ENCODE measurements at regions not wholly inside any gene's neighbourhood (a gene's known extent, or its start where the extent isn't known, plus 50 kb on each side); places are given as distances from the start of the nearest gene placed in this dataset.
A peak's percentile ranks its signal among the peaks of the same experiment; 100 is the strongest.
"Not testable (repeated sequence)": the region's sequence is repeated elsewhere in the genome, so short reads cannot be mapped to it uniquely, and the experiment has no call there.

DNA sequence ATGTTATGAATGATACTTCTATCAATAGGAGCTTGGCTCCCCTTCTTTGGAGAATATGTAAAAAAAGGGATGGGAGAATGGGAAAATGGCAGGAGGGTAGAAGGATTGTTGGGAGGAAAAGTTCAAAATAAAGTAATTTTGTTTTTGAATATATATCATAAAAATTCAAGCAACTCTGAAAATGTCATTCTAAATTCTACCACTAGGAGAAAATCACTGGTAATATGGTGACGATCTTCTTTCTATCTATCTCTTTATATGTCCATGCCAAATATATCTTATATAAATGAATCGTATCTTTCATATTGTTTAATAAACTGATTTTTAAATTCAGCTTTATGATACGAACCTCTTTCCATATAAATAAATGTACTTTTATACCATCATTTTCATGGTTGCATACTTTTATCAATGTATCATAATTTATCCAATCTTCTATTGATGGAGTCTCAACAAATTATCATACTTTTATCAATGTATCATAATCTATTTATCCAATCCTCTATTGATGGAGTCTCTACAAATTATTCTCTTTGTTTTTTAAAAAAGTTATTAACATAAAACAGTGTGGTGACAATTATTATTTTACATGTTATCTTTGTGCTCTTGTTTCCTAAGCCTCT, 73.7 kb upstream of the MARK1 start:
- no peaks in the 10 kb centered on the region for H3K36me3 ChIP-seq (ENCODE audit: control insufficient read depth, insufficient read depth, low read length)
- peaks cover 2% of the 10 kb centered on the region for H3K27me3 ChIP-seq (ENCODE audit: control insufficient read depth, insufficient read depth, low read length)
- TF ChIP-seq, protein P1, sequence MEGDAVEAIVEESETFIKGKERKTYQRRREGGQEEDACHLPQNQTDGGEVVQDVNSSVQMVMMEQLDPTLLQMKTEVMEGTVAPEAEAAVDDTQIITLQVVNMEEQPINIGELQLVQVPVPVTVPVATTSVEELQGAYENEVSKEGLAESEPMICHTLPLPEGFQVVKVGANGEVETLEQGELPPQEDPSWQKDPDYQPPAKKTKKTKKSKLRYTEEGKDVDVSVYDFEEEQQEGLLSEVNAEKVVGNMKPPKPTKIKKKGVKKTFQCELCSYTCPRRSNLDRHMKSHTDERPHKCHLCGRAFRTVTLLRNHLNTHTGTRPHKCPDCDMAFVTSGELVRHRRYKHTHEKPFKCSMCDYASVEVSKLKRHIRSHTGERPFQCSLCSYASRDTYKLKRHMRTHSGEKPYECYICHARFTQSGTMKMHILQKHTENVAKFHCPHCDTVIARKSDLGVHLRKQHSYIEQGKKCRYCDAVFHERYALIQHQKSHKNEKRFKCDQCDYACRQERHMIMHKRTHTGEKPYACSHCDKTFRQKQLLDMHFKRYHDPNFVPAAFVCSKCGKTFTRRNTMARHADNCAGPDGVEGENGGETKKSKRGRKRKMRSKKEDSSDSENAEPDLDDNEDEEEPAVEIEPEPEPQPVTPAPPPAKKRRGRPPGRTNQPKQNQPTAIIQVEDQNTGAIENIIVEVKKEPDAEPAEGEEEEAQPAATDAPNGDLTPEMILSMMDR (IDR thresholded peaks at IDR 0.05; ENCODE audit: insufficient read depth, low read length, poor library complexity, severe bottlenecking): peak; percentile 4
- no peak overlapping the region for H3K4me3 ChIP-seq (ENCODE audit: low read depth, low read length)
- DNase-seq (ENCODE audit: low read depth): no peak

DNA sequence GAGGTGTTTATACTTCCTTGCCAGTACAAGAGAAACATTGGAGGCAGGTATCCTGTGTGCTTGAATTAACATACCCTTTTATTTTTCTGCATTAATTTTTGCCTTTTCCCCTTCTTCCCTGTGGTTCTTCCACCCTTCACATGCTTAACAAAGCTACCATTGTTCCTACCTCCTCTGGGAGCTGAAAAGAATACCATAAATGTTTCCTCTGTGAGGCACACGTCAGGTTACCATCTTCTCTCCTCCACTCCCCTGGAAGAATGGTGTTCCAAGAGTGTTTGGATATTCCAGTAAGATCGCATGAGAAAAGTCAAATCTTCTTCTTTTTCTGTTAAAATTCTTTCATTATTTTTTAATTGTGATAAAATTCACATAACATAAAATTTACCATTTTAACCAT, 74.6 kb upstream of the MARK1 start:
- Histone ChIP-seq H3K36me3 (ENCODE audit: control insufficient read depth, insufficient read depth, low read length) (no peaks in the 10 kb centered on the region), H3K27me3 (ENCODE audit: control insufficient read depth, insufficient read depth, low read length) (peaks cover 2% of the 10 kb centered on the region), H3K4me3 (ENCODE audit: low read depth, low read length) (no peak overlapping the region)
- TF ChIP-seq, protein P1 (IDR thresholded peaks at IDR 0.05; ENCODE audit: insufficient read depth, low read length, poor library complexity, severe bottlenecking): no peak
- DNase-seq (ENCODE audit: low read depth): no peak

DNA sequence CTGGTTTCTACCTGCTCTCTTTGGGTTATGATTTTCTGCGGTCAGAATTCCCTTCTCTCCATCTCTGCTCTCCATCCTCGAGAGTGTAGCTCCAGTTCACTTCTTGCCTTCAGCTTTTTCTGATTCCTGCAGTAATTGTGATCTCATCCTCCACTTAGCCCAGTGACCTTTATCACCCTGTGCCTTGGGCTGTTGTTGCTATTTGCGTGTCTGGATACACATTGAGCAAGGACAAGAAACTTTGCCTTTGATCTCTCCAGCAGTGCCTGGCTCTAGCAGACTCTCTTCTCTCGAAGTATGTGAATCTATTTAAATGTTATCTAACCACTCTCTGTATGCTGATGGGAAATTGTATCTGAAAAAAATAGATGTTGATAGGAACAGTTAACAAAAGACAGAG, 76.4 kb upstream of the MARK1 start:
- peaks cover 2% of the 10 kb centered on the region for H3K27me3 ChIP-seq (ENCODE audit: control insufficient read depth, insufficient read depth, low read length)
- TF ChIP-seq, protein P1 (IDR thresholded peaks at IDR 0.05; ENCODE audit: insufficient read depth, low read length, poor library complexity, severe bottlenecking): no peak
- no peak overlapping the region for H3K4me3 ChIP-seq (ENCODE audit: low read depth, low read length)
- no peaks in the 10 kb centered on the region for H3K36me3 ChIP-seq (ENCODE audit: control insufficient read depth, insufficient read depth, low read length)
- no peak for DNase-seq (ENCODE audit: low read depth)

DNA sequence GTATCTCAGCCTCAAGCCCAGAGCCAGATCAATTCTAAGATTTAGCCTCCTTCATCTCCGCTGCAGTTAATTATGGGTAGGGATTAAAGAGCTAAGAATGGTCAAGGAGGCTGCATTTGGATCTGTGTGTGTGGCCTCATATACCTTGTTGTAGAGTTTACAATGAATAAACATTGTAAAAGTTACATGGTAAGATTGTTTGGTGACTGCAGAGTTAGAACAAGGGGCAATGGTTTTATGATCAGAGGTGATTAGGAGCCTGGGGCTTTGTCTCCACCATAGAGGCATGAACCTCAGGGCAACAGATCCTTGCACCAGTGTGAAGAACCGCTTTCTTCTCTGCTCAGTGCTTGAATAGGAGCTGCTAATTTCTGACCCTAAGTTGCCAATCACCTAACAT, 77.0 kb upstream of the MARK1 start:
- TF ChIP-seq, protein P1 (IDR thresholded peaks at IDR 0.05; ENCODE audit: insufficient read depth, low read length, poor library complexity, severe bottlenecking): no peak
- Histone ChIP-seq H3K4me3 (ENCODE audit: low read depth, low read length) (no peak overlapping the region), H3K27me3 (ENCODE audit: control insufficient read depth, insufficient read depth, low read length) (peaks cover 2% of the 10 kb centered on the region), H3K36me3 (ENCODE audit: control insufficient read depth, insufficient read depth, low read length) (no peaks in the 10 kb centered on the region)
- DNase-seq (ENCODE audit: low read depth): no peak

DNA sequence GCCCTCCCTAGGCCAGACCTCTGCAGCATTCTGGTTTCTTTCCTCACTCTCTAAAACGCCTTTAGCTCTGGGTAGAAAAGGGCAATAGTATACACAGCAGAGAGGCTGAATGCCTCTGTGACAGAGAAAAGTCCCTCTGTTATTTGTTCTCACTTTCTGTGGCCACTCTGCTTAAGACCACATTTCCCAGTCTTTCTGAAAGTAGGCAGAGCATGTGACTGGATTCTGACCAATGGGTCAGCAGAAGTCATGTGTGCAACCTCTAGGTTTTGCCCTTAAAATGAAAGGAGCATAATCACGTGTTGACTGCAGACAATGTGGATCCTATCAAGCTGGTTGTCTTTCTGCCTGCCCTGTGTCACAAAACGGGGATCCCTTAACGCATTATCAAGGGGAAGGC, 79.7 kb upstream of the MARK1 start:
- DNase-seq (ENCODE audit: low read depth): no peak
- TF ChIP-seq, protein P1 (IDR thresholded peaks at IDR 0.05; ENCODE audit: insufficient read depth, low read length, poor library complexity, severe bottlenecking): no peak
- Histone ChIP-seq H3K27me3 (ENCODE audit: control insufficient read depth, insufficient read depth, low read length) (peaks cover 2% of the 10 kb centered on the region), H3K4me3 (ENCODE audit: low read depth, low read length) (no peak overlapping the region), H3K36me3 (ENCODE audit: control insufficient read depth, insufficient read depth, low read length) (no peaks in the 10 kb centered on the region)

DNA sequence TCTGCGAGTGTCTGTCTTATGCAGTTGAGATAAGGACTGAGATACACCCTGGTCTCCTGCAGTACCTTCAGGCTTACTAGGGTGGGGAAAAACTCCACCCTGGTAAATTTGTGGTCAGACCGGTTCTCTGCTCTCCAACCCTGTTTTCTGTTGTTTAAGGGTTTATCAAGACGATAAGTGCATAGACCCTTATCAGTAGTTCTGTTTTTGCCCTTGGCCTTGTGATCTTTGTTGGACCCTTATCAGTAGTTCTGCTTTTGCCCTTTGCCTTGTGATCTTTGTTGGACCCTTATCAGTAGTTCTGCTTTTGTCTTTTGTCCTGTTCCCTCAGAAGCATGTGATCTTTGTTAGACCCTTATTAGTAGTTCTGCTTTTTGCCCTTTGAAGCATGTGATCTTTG, 83.3 kb upstream of the MARK1 start:
- H3K36me3 ChIP-seq (ENCODE audit: control insufficient read depth, insufficient read depth, low read length); H3K4me3 ChIP-seq (ENCODE audit: low read depth, low read length); H3K27me3 ChIP-seq (ENCODE audit: control insufficient read depth, insufficient read depth, low read length); DNase-seq (ENCODE audit: low read depth): not testable (repeated sequence)

Measured in kidney epithelial cell (primary cell).